HG03066 (cell line): ENCODE measurements at regions not wholly inside any gene's neighbourhood (a gene's known extent, or its start where the extent isn't known, plus 50 kb on each side); places are given as distances from the start of the nearest gene placed in this dataset.

Experiments used
- ATAC-seq: cut with Tn5 transposase; IDR thresholded peaks from one replicate; pipeline ENCODE4 v1.9.1; 2021; ENCODE audit warnings: low read depth; ENCODE audit not compliant: unreplicated experiment

- no peak for ATAC-seq
Observed at GRCh38 chr1:209397910-209398309, 185.6 kb upstream of the CAMK1G start.

GRCh38 chr1:209398313-209398991, 185.1 kb upstream of the CAMK1G start:
- ATAC-seq, result no peak

- ATAC-seq, result no peak
Observed at GRCh38 chr1:209399800-209400199, 183.7 kb upstream of the CAMK1G start.

- no peak for ATAC-seq
Observed at GRCh38 chr1:209400351-209401220, 182.9 kb upstream of the CAMK1G start.

GRCh38 chr1:209402697-209403096, 180.8 kb upstream of the CAMK1G start:
- ATAC-seq, result no peak

GRCh38 chr1:209403921-209404320, 179.6 kb upstream of the CAMK1G start:
- no peak for ATAC-seq

GRCh38 chr1:209404577-209404976, 178.9 kb upstream of the CAMK1G start:
- no peak for ATAC-seq

- no peak for ATAC-seq
Observed at GRCh38 chr1:209405183-209405814, 178.2 kb upstream of the CAMK1G start.

GRCh38 chr1:209406168-209406567, 177.3 kb upstream of the CAMK1G start:
- ATAC-seq, result no peak

GRCh38 chr1:209406595-209406994, 176.9 kb upstream of the CAMK1G start:
- ATAC-seq, result no peak

- ATAC-seq, result no peak
Observed at GRCh38 chr1:209409780-209410179, 173.7 kb upstream of the CAMK1G start.

GRCh38 chr1:209411491-209411929, 172.0 kb upstream of the CAMK1G start:
- ATAC-seq, result no peak

- ATAC-seq, result no peak
Observed at GRCh38 chr1:209412036-209412435, 171.5 kb upstream of the CAMK1G start.

- ATAC-seq, result no peak
Observed at GRCh38 chr1:209412566-209412965, 170.9 kb upstream of the CAMK1G start.

- ATAC-seq, result no peak
Observed at GRCh38 chr1:209413062-209413461, 170.5 kb upstream of the CAMK1G start.

- ATAC-seq, result no peak
Observed at GRCh38 chr1:209414803-209415329, 168.6 kb upstream of the CAMK1G start.

- ATAC-seq, result no peak
Observed at GRCh38 chr1:209416039-209416438, 167.5 kb upstream of the CAMK1G start.

GRCh38 chr1:209416716-209417115, 166.8 kb upstream of the CAMK1G start:
- no peak for ATAC-seq

GRCh38 chr1:209417761-209418160, 165.8 kb upstream of the CAMK1G start:
- ATAC-seq, result no peak

GRCh38 chr1:209420276-209420675, 163.2 kb upstream of the CAMK1G start:
- no peak for ATAC-seq

GRCh38 chr1:209421186-209421585, 162.3 kb upstream of the CAMK1G start:
- ATAC-seq, result no peak
